HG03039 (cell line): ENCODE measurements at regions not wholly inside any gene's neighbourhood (a gene's known extent, or its start where the extent isn't known, plus 50 kb on each side); places are given as distances from the start of the nearest gene placed in this dataset.

Experiments
- ATAC-seq: cut with Tn5 transposase; IDR thresholded peaks from one replicate; pipeline ENCODE4 v1.9.1; 2021; ENCODE audit warnings: mild to moderate bottlenecking, moderate library complexity; ENCODE audit not compliant: unreplicated experiment

- ATAC-seq: no peak
Observed at GRCh38 chr3:118544458-118544857, 490.2 kb downstream of the IGSF11 start.

- ATAC-seq: no peak
Observed at GRCh38 chr3:118548434-118548833, 486.2 kb downstream of the IGSF11 start.

GRCh38 chr3:118550122-118550521 lies 484.5 kb downstream of the IGSF11 start:
- no peak for ATAC-seq

GRCh38 chr3:118550556-118550955 lies 484.1 kb downstream of the IGSF11 start:
- no peak for ATAC-seq

- no peak for ATAC-seq
Observed at GRCh38 chr3:118554148-118554838, 480.4 kb downstream of the IGSF11 start.

- no peak for ATAC-seq
Observed at GRCh38 chr3:118556983-118557382, 477.7 kb downstream of the IGSF11 start.

GRCh38 chr3:118557513-118557912 lies 477.1 kb downstream of the IGSF11 start:
- no peak for ATAC-seq

- no peak for ATAC-seq
Observed at GRCh38 chr3:118559286-118559685, 475.4 kb downstream of the IGSF11 start.

- ATAC-seq: no peak
Observed at GRCh38 chr3:118564800-118565199, 469.8 kb downstream of the IGSF11 start.

GRCh38 chr3:118573912-118574311 lies 460.7 kb downstream of the IGSF11 start:
- no peak for ATAC-seq

GRCh38 chr3:118577055-118577777 lies 457.4 kb downstream of the IGSF11 start:
- ATAC-seq: no peak

- no peak for ATAC-seq
Observed at GRCh38 chr3:118578559-118578958, 456.1 kb downstream of the IGSF11 start.

GRCh38 chr3:118587037-118587741 lies 447.5 kb downstream of the IGSF11 start:
- ATAC-seq: no peak

GRCh38 chr3:118587847-118588246 lies 446.8 kb downstream of the IGSF11 start:
- ATAC-seq: no peak

GRCh38 chr3:118593277-118593670 lies 441.4 kb downstream of the IGSF11 start:
- no peak for ATAC-seq

- no peak for ATAC-seq
Observed at GRCh38 chr3:118597184-118597583, 437.5 kb downstream of the IGSF11 start.

- no peak for ATAC-seq
Observed at GRCh38 chr3:118607915-118608820, 426.5 kb downstream of the IGSF11 start.

- no peak for ATAC-seq
Observed at GRCh38 chr3:118618247-118619040, 416.2 kb downstream of the IGSF11 start.

- no peak for ATAC-seq
Observed at GRCh38 chr3:118626453-118626852, 408.2 kb downstream of the IGSF11 start.

GRCh38 chr3:118628704-118629341 lies 405.8 kb downstream of the IGSF11 start:
- peak; percentile 97 for ATAC-seq
